ENCODE measurements at regions not wholly inside any gene's neighbourhood (a gene's known extent, or its start where the extent isn't known, plus 50 kb on each side); places are given as distances from the start of the nearest gene placed in this dataset.

- DNase-seq = no peak
Observed at GRCh38 chr20:48194583-48194982, 409.3 kb upstream of the SULF2 start.

DNA sequence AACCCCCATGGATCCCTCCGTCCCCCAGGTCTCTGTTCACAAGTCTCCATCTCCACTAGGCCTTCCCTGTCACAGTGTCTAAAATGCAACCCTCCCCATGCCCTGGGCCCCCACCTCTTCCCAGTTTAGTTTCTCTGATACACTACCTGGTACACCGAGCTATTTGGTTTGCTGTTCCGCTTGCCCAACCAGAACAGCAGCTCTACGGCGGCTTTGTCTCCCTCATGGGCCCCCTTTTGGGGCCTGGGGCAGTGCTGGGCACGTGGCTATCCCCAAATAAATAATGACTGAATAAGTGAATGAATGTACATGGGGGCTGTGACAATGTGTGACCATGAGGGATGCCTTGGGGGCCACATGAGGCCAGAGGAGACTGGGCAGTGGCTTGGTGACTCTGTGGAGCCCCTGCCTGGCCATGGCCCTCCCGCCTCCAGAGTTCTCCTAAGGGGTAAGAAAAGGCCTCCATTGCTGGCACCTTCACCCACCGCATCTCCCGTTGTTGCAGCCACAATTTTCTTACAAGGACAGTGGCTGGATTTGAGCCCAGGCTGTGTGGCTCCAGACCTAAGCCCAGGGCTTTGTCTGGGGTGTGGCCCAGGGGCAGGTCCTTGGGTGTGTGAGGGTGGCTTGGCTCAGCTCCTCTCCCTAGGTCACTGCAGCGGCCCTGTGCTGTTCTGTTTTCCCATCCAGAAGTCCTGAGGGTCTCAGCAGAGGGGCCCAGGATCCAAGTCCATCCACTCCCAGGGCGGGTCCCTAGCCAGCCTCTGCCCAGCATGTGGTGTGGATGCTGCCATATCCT is 408.5 kb upstream of the SULF2 start:
- no peak for DNase-seq

DNA sequence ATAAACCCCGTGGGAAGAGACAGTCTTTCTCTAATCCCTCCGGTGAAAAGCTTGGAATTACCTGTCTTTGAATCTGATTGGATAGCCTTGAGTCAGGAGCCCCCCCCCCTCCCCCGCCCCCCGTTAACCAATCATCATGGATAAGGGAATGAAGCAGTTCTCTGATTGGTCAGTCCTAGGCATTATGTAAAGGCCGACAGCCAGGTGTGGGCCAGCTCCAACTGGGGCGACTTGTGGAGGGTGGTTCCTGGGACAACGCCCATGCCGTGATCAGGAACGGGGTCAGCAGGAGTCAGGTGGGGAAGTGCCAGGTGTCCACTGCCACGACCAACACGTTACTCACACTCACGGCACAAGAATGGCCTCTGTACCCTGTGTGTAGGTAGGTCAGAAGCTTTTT is 406.8 kb upstream of the SULF2 start:
- no peak for DNase-seq

DNA sequence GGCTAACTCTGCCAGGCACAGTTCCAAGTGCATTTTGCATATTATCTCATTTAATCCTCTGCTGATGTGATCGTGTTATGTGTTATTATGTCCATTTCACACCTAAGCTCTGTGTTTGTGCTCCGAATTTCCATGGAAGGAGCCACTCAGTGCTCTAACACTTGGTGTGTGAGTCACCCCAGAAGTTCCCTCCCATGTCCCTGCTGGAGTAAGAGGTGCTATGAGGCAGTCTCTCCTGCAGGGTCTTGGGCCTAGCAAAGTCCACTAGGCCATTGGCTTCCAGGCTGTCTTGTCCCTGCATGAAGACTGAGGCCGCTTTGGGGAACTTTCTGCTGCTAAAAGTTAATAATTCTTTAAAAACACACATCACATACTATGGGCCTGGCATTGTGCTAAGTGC is 405.9 kb upstream of the SULF2 start:
- DNase-seq = no peak

GRCh38 chr20:48190757-48191156 is 405.5 kb upstream of the SULF2 start:
- no peak for DNase-seq

DNA sequence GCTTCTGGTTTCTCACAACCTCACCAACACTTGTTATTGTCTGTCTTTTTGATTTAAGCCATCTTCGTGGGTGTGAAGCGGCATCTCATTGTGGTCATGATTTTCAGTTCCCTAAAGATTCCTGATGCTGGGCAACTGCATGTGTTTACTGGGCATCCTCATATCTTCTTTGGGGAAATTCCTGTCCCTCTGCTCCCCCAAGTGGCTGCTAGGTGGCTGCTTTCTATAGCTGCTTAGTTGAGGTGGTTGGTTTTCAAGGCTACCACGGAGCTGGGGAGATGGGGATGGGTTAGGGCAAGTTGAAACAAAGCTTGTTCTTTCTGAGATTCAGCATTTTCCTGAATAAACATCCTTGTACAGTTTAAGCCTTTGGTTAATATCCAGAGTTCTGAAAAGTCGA is 403.9 kb upstream of the SULF2 start:
- peak; percentile 47 for DNase-seq

DNA sequence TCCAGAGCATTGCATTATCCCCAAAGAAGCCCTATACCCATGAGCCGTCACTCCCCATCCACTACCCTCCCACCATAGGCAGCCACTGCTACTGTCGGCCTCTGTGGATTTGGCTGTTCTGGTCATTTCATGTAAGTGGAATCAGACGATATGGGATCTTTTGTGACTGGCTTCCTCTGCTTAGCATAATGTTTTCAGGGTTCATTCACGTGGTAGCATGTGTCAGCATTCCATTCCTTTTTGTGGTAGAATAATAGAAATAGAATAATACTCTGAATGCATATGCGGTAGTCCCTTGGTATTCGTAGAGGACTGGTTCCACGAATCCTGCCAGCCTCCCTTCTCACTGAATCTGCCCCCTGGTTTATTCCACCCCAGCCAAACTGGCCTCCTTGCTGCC is 402.6 kb upstream of the SULF2 start:
- no peak for DNase-seq

DNA sequence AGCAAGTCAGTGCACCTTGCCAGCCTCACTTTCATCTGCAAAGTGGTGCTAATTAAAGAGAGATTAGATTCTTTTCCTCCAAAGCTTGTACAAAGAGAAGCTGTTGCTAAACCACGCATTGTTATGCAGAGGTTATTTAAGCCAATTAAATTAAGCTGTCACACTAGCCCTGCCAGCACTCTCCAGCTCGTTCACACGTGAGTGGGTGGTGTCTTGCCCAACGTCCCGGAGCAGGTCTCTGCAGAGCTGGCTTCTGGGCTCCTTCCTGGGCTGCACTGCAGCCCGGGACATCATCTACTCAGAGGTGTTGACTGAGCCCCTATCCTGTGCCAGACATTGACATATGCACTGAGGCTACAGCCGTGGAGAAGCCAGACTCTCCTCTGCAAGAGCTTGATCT is 401.6 kb upstream of the SULF2 start:
- DNase-seq = no peak

DNA sequence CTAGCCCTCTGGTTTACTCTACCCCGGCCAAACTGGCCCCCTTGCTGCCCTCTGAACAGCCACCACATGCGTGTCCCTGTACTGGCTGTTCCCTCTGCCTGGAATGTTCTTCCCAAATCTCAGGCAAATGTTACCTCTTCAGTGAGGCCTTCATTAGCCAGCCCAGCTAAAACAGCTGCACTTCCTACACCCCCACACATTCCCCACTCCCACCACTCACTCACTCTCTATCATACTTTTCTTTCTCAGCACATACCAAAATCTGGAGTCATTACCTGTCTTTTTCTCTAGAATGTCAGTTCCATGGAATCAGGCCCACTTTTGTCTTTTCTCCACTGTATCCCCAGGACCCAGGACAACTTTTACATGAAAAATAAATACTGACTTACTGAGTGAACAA is 401.2 kb upstream of the SULF2 start:
- DNase-seq = no peak

DNA sequence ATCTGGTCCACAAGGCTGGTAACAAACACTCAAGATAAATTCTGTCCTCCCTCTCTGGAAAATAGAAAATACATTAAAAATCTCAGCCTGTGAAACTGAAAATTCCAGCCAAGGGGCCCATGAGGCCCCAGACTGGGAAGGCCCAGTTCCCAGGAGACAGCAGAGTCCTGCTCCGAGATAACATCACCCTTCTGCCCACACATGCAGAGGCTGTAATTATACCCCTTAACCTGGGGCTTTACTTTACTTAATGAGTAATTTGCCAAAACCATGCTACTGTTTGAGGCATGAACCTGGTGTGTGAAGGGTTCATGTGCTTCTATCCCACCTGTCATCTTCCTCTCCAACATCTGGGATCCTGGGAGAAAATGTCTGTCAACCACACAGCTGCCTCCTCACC is 398.9 kb upstream of the SULF2 start:
- DNase-seq = peak; percentile 88

- no peak for DNase-seq
Observed at GRCh38 chr20:48181261-48181935, 396.1 kb upstream of the SULF2 start.

DNA sequence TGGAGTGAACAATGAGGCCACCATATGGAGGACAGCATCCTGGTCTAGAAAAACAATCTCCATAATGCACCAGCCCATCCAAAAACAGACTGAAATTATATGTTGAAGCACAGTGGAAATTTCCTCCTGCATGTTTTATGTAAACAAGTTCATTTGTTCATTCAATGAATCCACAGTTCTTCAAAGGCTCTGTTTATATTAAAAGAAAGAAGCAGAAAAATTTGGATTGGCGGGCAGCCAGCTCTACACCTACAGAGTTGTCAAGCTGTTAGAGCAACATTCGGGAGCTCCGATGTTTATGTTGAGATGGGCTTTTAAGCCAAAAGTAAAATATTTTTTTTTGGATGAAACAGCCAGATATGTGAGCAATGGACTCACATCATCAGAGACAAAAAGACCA is 395.3 kb upstream of the SULF2 start:
- DNase-seq = peak; percentile 60

GRCh38 chr20:48180024-48180423 is 394.7 kb upstream of the SULF2 start:
- DNase-seq = no peak

GRCh38 chr20:48178633-48179032 is 393.4 kb upstream of the SULF2 start:
- no peak for DNase-seq

DNA sequence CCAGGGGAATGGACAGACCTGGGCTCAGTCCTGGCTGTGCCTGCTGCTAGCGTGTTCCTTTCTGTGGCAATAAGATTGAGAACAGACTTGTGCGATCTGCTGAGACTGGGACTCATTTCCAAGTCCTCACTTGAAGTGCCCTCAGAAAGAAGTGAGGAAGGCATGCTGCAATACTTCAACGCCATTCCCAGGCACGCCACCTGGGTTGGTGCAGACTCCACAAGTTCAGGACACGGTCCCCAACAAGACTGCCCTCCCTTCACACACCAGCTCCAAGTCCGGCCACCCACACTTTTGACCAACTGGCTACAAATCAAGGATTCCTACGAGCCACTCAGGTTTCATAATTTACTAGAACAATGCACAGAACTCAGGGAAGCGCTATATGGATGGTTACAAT is 391.8 kb upstream of the SULF2 start:
- no peak for DNase-seq

- DNase-seq = no peak
Observed at GRCh38 chr20:48176139-48176538, 390.9 kb upstream of the SULF2 start.

DNA sequence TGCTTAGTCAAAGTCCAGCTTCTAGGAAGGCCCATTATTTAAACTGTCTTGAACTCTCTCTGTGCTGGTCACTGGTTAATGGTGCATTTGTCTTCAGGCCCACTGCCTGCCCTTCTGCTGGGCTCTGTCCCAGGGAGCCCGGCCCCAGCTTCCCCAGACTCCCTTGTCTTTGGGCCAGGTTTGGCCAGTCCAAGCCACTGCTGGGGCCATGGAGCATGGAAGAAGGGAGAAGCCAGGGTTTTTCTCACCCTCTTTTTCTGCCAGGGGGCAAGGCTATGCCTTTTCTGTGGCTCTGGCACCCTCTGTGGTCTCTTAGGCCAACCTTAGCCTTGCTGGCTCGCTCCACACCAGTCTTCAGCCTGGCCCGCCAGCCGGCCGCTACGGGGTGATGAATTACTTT is 390.0 kb upstream of the SULF2 start:
- DNase-seq = no peak

GRCh38 chr20:48172357-48172702 is 387.0 kb upstream of the SULF2 start:
- DNase-seq = no peak

- DNase-seq = no peak
Observed at GRCh38 chr20:48171626-48172356, 386.5 kb upstream of the SULF2 start.

GRCh38 chr20:48171071-48171470 is 385.8 kb upstream of the SULF2 start:
- no peak for DNase-seq

GRCh38 chr20:48170625-48171024 is 385.3 kb upstream of the SULF2 start:
- no peak for DNase-seq

DNA sequence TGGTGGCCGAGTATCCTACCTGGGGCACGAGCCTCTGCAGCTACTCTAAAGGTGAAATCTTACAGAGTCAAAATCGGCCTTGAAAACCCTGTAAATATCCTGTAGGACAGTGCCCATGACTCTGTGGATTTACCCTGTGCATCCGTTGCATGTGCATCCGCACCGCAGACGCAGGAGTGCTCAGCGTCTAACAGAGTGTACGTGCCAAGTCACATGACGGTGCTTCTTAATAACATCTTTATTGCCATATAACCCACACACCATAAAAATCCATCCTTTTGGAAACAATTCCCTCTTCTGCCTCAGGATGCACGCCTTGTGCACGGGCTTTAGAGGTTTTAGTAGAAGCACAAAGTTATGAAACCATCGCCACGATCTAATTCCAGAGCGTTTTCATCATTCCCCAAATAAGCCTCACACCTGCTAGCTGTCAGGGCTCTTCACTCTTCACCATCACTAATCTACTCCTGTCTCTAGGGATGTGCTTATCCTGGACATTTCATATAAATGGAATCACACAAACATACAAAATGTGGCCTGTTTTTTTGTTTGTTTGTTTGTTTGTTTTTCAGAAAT is 384.5 kb upstream of the SULF2 start:
- DNase-seq = no peak

DNA sequence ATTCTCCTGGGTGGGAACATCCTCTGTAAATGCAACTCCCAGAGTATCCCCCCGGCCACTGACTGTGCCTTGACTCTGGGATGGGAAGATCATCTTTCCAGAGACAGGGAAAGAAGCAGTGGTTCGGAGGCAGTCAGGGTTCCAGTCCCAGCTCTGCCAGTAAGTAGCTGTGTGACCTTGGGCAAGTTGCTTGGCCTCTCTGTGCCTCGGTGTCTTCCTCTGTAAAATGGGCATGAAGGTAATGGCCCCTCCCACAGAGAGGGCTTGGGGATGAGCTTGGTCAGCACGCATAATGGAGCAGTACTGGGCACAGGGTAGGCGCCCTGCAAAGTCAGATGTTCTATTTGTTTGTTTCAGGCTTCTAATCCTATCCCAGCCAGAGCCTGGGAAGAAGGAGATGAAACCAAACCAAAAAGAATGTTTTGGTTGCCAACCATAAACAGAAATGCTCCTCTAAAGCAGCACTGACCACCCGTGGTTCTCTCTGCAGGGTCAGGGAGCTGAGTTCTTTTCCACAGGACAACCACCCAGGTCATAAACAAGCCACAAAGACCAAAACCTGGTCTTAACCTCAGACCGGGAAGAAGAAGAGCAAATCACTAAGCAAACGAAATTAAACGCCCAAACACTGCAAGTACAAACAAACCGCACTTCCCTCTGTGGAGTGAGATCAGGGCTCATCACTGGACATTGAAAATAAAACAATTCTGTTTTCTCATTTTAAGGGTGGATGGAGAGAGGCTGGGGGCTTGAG is 381.0 kb upstream of the SULF2 start:
- no peak for DNase-seq
